ENCODE measurements at regions not wholly inside any gene's neighbourhood (a gene's known extent, or its start where the extent isn't known, plus 50 kb on each side); places are given as distances from the start of the nearest gene placed in this dataset.

DNA sequence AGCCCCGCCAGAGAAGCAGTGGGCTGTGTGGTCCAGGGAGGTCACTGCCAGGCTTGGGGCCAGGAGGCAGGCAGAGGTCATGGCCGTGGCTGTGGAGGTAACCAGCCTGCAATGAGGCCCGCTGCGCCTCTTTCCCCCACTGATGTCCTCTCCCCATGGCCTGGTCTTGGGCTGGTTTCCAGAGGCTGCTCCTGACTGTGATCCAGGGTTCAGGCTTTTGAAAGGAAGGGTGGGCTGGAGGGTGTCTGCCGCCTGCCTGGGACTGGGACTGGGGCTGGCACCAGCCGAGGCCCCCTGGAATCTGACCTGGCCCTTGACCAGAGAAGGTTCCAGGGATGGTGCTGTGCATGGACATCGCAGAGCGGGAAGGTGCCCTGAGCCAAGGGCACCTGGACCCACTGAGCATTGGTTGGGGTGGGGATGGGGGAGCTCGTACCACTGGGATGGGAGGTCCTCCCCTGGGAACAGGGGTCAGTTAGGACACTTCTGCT lies 59.6 kb upstream of the THY1 start:
- ChIA-PET CTCF (ENCODE audit: partially characterized antibody) (interaction anchor here (1.3 to 1.5 kb wide), 2 partner anchors 7 to 626 kb away, joined by 3 to 4 read pairs; no protein-coding TSS in a partner anchor), POLR2A (ENCODE audit: partially characterized antibody) (no interaction called here)
- no peaks in the 10 kb centered on the region for H3K36me3 Mint-ChIP-seq
- peaks cover 9 to 30% of the 10 kb centered on the region in 2 donors for H3K27me3 Mint-ChIP-seq
- no peaks in the 10 kb centered on the region for H3K9me3 ChIP-seq (ENCODE audit: control insufficient read depth in 1 of 2, low read length in 2 of 2)
- no peak overlapping the region for H3K27ac Mint-ChIP-seq
- no peak for DNase-seq
- no peaks in the 10 kb centered on the region for H3K36me3 ChIP-seq (ENCODE audit: insufficient read depth, low read length)
- peaks cover 0 to 4% (median 0%) of the 10 kb centered on the region in 4 donors for H3K4me1 Mint-ChIP-seq
- no peak overlapping the region for H3K4me3 Mint-ChIP-seq
- no peaks in the 10 kb centered on the region for H3K27me3 ChIP-seq (ENCODE audit: insufficient read depth, low read length)
- intact Hi-C loops (cut with micrococcal nuclease): loop anchor here (5.0 kb wide), 1 partner anchor 245 kb away; the partner anchor contains the start of gene NECTIN1
- no peak overlapping the region for H3K4me3 ChIP-seq (ENCODE audit: low read length in 2 of 2)
- peaks cover 7% of the 10 kb centered on the region for H3K4me1 ChIP-seq (ENCODE audit: insufficient read depth, low read length)
- no peaks in the 10 kb centered on the region for H3K9me3 Mint-ChIP-seq
- no peak overlapping the region for H3K27ac ChIP-seq (ENCODE audit: low read depth, low read length)

DNA sequence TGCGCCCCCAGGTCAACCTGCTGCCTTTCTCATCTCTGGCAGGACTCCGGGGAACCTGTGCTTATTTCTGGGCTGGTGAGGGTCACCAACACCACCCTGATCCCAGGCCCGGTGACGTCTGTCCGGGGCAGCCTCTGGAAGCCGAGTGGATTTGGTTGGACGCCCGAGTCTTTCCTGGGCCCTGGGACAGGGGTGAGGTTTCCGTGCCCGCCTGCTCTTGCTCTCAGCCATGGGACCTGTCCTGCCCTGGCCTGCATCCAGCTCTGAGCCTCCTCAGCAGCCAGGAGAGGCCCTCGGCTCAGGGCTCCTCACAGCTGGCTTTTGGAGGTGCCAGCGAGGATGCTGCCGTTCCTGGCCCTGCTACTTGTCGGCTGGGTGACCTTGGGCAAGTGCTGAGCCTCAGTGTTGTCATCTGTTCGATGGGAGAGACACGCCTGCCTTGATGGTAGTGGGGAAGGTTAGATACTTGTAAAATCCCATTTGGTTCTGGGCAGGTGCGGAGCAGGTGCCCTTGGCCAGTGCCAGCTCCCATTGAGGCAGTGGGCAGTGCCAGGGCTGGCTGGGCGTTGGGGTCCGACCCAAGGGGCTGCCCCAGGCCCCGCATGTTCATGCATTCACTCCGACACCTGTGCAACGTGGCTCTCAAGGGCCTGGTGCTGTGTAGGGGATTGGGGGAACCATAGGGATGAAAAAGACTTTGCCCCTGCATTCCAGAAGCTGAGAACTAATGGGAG lies 58.9 kb upstream of the THY1 start:
- H3K4me1 ChIP-seq (ENCODE audit: insufficient read depth, low read length): peaks cover 7% of the 10 kb centered on the region
- no peak overlapping the region for H3K27ac ChIP-seq (ENCODE audit: low read depth, low read length)
- Mint-ChIP-seq H3K4me3 (no peak overlapping the region), H3K27me3 (peaks cover 9 to 32% of the 10 kb centered on the region in 2 donors), H3K9me3 (no peaks in the 10 kb centered on the region), H3K36me3 (no peaks in the 10 kb centered on the region), H3K27ac (no peak overlapping the region), H3K4me1 (peaks cover 0 to 4% (median 0%) of the 10 kb centered on the region in 4 donors)
- ChIA-PET CTCF (ENCODE audit: partially characterized antibody) (interaction anchor here (1.5 kb wide), 1 partner anchor 627 kb away, joined by 4 read pairs; no protein-coding TSS in a partner anchor), POLR2A (ENCODE audit: partially characterized antibody) (no interaction called here)
- no peaks in the 10 kb centered on the region for H3K9me3 ChIP-seq (ENCODE audit: control insufficient read depth in 1 of 2, low read length in 2 of 2)
- DNase-seq: no peak
- intact Hi-C loops (cut with micrococcal nuclease): loop anchor here (1.0 to 5.0 kb wide), 2 partner anchors 245 to 259 kb away; partner anchors contain the start of gene NECTIN1
- H3K4me3 ChIP-seq (ENCODE audit: low read length in 2 of 2): no peak overlapping the region
- H3K27me3 ChIP-seq (ENCODE audit: insufficient read depth, low read length): no peaks in the 10 kb centered on the region
- H3K36me3 ChIP-seq (ENCODE audit: insufficient read depth, low read length): no peaks in the 10 kb centered on the region

DNA sequence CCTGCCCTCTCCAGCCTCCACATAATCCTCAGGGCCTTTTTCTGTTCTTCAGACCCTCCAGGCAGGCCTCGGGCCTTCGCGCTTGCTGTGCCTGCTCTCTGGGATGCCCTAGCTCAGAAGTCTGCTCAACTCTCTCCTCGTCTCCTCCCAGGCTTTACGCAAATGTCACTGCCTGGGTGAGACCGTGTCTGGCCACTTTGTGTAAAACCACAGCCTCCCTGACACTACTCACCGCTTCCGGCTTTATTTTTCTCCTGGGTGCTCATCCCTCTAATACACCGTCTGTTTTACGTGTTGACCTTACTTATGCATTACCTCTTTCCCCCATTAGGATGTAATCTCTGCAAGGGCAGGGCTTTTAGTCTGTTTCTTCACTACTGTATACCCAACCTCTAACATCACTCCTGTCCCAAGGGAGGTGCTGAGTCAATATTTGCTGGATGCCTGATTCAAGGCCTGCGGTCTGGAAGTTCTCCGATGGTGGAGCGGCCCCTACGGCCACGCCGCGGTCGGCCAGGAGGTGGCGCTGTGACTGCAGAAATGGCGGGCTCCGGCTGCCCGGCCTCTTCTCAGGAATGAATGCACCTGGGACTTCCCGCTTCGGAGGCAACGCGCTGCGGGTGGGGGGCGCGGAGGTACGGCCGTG lies 58.2 kb upstream of the THY1 start:
- DNase-seq: peak in 4 of 5 donors; percentile 38 to 52 (median 48)
- Mint-ChIP-seq H3K36me3 (no peaks in the 10 kb centered on the region), H3K9me3 (no peaks in the 10 kb centered on the region), H3K27ac (no peak overlapping the region), H3K4me1 (peaks cover 0 to 4% (median 0%) of the 10 kb centered on the region in 4 donors), H3K27me3 (peaks cover 8 to 31% of the 10 kb centered on the region in 2 donors), H3K4me3 (no peak overlapping the region)
- Histone ChIP-seq H3K36me3 (ENCODE audit: insufficient read depth, low read length) (no peaks in the 10 kb centered on the region), H3K27ac (ENCODE audit: low read depth, low read length) (no peak overlapping the region), H3K9me3 (ENCODE audit: control insufficient read depth in 1 of 2, low read length in 2 of 2) (no peaks in the 10 kb centered on the region), H3K4me1 (ENCODE audit: insufficient read depth, low read length) (peaks cover 7% of the 10 kb centered on the region), H3K27me3 (ENCODE audit: insufficient read depth, low read length) (no peaks in the 10 kb centered on the region), H3K4me3 (ENCODE audit: low read length in 2 of 2) (no peak overlapping the region)
- CTCF ChIA-PET (ENCODE audit: partially characterized antibody): interaction anchor here (1.0 to 1.5 kb wide), 2 partner anchors 248 to 627 kb away, joined by 3 to 4 read pairs; partner anchors contain the start of gene NECTIN1
- intact Hi-C loops (cut with micrococcal nuclease): loop anchor here (1.0 to 5.0 kb wide), 2 partner anchors 246 to 260 kb away; partner anchors contain the start of gene NECTIN1
- POLR2A ChIA-PET (ENCODE audit: partially characterized antibody): no interaction called here

DNA sequence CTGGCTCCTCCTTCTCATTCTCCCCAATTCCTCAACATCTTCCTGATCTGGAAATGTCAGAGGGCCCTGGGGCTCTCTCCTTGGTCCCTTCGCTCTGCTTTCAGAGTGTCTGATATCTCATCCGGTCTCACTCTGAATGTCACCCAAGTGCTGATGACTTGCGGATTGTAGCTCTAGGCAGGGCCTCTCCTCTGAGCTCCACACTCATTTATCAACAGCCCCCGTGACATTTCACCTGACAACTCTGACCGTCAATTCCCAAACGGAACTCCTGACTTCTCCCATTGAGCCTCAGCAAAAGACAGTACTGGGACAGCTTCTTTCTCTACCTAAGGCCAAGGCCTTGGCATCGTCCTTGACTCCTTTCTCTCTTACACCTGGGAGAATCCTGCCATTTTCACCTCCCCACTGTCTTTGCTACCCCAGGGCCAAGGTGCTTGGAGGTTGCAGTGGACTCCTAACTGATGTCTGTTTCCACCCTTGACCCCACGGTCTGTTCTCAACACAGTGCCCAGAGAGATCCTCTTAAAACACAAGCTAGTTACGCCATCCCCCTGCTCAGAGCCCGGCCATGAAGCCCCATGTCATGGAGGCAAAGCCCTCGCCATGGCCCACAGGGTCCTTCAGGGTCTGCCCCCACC lies 57.5 kb upstream of the THY1 start:
- H3K4me1 ChIP-seq (ENCODE audit: insufficient read depth, low read length): peaks cover 7% of the 10 kb centered on the region
- Mint-ChIP-seq H3K4me1 (peaks cover 0 to 4% (median 0%) of the 10 kb centered on the region in 4 donors), H3K9me3 (no peaks in the 10 kb centered on the region), H3K27me3 (peaks cover 9 to 31% of the 10 kb centered on the region in 2 donors), H3K4me3 (no peak overlapping the region), H3K27ac (no peak overlapping the region), H3K36me3 (no peaks in the 10 kb centered on the region)
- no peak overlapping the region for H3K27ac ChIP-seq (ENCODE audit: low read depth, low read length)
- H3K36me3 ChIP-seq (ENCODE audit: insufficient read depth, low read length): no peaks in the 10 kb centered on the region
- DNase-seq: no peak
- H3K27me3 ChIP-seq (ENCODE audit: insufficient read depth, low read length): no peaks in the 10 kb centered on the region
- CTCF ChIA-PET (ENCODE audit: partially characterized antibody): interaction anchor here (0.6 to 1.0 kb wide), 2 partner anchors 86 to 248 kb away, joined by 3 read pairs; partner anchors contain the start of gene NECTIN1
- H3K4me3 ChIP-seq (ENCODE audit: low read length in 2 of 2): no peak overlapping the region
- H3K9me3 ChIP-seq (ENCODE audit: control insufficient read depth in 1 of 2, low read length in 2 of 2): no peaks in the 10 kb centered on the region
- intact Hi-C loops (cut with micrococcal nuclease): loop anchor here (1.0 to 5.0 kb wide), 2 partner anchors 247 to 261 kb away; partner anchors contain the start of gene NECTIN1
- POLR2A ChIA-PET (ENCODE audit: partially characterized antibody): no interaction called here

DNA sequence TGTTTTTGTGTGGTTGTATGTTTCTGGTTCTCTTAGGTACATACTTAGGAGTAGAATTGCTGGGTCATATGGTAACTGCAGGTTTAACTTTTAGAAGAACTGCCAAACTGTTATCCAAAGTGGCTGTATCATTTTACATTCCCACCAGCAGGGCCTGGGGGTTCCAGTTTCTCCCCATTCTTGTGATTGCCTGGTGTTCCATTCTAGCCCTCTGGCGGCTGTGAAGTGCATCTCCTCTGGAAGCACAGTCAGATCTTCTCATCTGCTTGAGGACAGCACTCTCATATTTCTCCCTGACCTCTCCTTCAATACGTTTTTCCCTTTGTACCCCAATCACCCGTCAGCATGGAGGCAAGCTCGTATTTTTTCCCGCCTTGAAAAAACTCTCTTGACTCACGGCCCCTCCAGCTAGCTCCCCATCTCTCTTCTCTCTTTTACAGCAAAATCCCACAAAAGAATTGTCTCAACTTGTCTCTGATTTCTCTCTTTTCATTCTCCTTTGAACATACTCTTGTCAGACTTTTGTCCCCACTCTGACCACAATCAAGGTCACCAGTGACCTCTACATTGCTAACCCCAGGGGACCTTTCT lies 56.8 kb upstream of the THY1 start:
- Mint-ChIP-seq H3K36me3 (no peaks in the 10 kb centered on the region), H3K9me3 (no peaks in the 10 kb centered on the region), H3K4me3 (no peak overlapping the region), H3K27ac (peak overlapping the region in 1 of 7 donors; percentile 6), H3K27me3 (peaks cover 9 to 33% of the 10 kb centered on the region in 2 donors), H3K4me1 (peaks cover 0 to 4% (median 0%) of the 10 kb centered on the region in 4 donors)
- POLR2A ChIA-PET (ENCODE audit: partially characterized antibody): no interaction called here
- no peaks in the 10 kb centered on the region for H3K9me3 ChIP-seq (ENCODE audit: control insufficient read depth in 1 of 2, low read length in 2 of 2)
- H3K27me3 ChIP-seq (ENCODE audit: insufficient read depth, low read length): no peaks in the 10 kb centered on the region
- no peak overlapping the region for H3K4me3 ChIP-seq (ENCODE audit: low read length in 2 of 2)
- no peak overlapping the region for H3K27ac ChIP-seq (ENCODE audit: low read depth, low read length)
- CTCF ChIA-PET (ENCODE audit: partially characterized antibody): no interaction called here
- no peaks in the 10 kb centered on the region for H3K36me3 ChIP-seq (ENCODE audit: insufficient read depth, low read length)
- intact Hi-C loops (cut with micrococcal nuclease): loop anchor here (5.0 kb wide), 1 partner anchor 248 kb away; the partner anchor contains the start of gene NECTIN1
- DNase-seq: no peak
- H3K4me1 ChIP-seq (ENCODE audit: insufficient read depth, low read length): peaks cover 7% of the 10 kb centered on the region

DNA sequence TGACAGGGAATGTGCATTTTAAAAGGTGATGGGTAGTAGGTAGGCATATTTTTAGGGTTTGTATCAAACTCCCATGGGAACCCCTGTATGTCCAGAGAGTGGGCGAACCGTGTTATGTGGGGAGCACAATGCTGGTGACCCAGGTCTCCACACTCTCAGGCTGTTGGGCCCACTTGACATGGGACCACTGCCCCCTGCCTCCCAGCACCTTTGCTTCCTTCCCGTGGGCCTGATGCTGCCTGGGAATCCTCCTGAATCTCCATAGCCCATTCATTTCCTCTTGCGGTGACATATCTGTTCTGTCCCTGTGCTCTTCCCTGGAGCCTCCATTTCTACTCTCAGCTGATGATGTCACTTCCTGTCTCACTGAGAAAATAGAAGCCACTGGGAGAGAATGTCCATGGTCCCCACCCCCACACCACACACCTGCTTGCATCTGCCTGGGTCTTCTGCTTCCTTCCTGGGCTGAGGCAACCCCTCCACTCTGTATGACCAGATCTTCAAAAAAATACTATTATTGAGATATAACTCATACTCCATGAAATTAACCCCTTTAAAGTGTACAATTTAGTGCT lies 55.8 kb upstream of the THY1 start:
- H3K9me3 Mint-ChIP-seq: no peaks in the 10 kb centered on the region
- no peaks in the 10 kb centered on the region for H3K9me3 ChIP-seq (ENCODE audit: control insufficient read depth in 1 of 2, low read length in 2 of 2)
- no peaks in the 10 kb centered on the region for H3K36me3 ChIP-seq (ENCODE audit: insufficient read depth, low read length)
- ChIA-PET POLR2A (ENCODE audit: partially characterized antibody) (no interaction called here), CTCF (ENCODE audit: partially characterized antibody) (no interaction called here)
- peaks cover 7% of the 10 kb centered on the region for H3K4me1 ChIP-seq (ENCODE audit: insufficient read depth, low read length)
- peaks cover 0 to 4% (median 0%) of the 10 kb centered on the region in 4 donors for H3K4me1 Mint-ChIP-seq
- H3K36me3 Mint-ChIP-seq: no peaks in the 10 kb centered on the region
- H3K4me3 Mint-ChIP-seq: no peak overlapping the region
- H3K27me3 ChIP-seq (ENCODE audit: insufficient read depth, low read length): no peaks in the 10 kb centered on the region
- H3K27ac Mint-ChIP-seq: no peak overlapping the region
- intact Hi-C loops (cut with micrococcal nuclease): no loop called here
- H3K27me3 Mint-ChIP-seq: peaks cover 4 to 30% of the 10 kb centered on the region in 2 donors
- no peak for DNase-seq
- H3K27ac ChIP-seq (ENCODE audit: low read depth, low read length): no peak overlapping the region
- H3K4me3 ChIP-seq (ENCODE audit: low read length in 2 of 2): no peak overlapping the region

Measured in CD4-positive, alpha-beta memory T cell (primary cell).